ENCODE measurements at regions not wholly inside any gene's neighbourhood (a gene's known extent, or its start where the extent isn't known, plus 50 kb on each side); places are given as distances from the start of the nearest gene placed in this dataset.
"Not testable (repeated sequence)": the region's sequence is repeated elsewhere in the genome, so short reads cannot be mapped to it uniquely, and the experiment has no call there.

- DNase-seq: no peak
Observed at GRCh38 chr9:90445391-90445790, 197.2 kb downstream of the DIRAS2 start.

GRCh38 chr9:90446200-90446948, 196.2 kb downstream of the DIRAS2 start:
- DNase-seq: no peak

DNA sequence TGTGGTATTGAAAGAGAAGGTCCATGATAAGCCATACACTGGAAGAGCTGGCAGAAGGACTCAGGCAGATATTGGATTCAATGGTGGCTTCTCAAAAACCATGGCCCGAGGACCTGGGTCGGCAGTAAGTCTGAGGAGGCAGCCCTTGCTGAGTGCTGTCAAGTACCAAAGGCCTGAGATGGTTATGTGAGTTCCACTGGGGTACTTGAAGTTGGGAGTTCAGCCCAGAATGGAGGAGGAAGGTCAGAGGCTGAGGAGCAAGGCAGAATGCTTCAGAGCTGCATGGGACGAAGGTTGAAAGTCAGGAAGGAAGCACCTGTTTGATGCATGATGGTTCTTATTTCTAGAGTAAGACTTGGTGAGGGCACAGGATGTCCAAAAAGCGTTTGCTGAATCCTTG, 194.9 kb downstream of the DIRAS2 start:
- DNase-seq: no peak

DNA sequence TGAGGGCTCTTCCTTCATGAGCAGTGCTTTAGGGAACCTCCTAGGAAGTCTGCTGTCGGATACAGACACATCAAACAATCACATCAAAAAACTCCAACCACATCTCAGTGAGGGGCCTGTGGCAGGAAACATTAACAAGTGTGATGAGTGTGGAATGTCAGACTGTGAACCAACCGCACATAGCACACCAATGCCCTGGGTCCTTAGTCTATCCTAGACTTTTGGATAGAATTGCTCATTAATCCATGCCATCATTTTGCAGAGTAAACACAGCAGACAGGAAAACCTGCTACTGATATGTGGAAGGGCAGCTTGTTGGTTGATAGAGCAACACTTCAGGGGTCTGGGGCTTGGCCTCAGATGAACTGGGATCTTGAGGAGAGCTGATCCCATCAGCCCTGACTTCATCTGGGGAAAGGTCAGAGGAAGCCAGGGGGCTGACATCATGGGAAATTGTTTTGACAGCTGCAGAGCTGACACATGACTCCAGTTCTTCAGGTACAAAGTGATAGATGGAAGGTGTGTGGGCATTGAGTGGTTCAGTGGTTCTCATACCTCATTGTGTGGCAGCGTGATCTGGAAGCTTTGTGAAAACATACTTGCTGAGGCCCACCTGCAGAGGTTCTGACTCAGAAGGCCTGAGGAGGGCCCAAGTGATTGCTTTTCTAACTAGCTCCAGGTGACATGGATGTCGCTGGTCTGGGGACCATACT, 193.3 kb downstream of the DIRAS2 start:
- DNase-seq: no peak

GRCh38 chr9:90451804-90452203, 190.8 kb downstream of the DIRAS2 start:
- DNase-seq: no peak

GRCh38 chr9:90455316-90455715, 187.3 kb downstream of the DIRAS2 start:
- no peak for DNase-seq

DNA sequence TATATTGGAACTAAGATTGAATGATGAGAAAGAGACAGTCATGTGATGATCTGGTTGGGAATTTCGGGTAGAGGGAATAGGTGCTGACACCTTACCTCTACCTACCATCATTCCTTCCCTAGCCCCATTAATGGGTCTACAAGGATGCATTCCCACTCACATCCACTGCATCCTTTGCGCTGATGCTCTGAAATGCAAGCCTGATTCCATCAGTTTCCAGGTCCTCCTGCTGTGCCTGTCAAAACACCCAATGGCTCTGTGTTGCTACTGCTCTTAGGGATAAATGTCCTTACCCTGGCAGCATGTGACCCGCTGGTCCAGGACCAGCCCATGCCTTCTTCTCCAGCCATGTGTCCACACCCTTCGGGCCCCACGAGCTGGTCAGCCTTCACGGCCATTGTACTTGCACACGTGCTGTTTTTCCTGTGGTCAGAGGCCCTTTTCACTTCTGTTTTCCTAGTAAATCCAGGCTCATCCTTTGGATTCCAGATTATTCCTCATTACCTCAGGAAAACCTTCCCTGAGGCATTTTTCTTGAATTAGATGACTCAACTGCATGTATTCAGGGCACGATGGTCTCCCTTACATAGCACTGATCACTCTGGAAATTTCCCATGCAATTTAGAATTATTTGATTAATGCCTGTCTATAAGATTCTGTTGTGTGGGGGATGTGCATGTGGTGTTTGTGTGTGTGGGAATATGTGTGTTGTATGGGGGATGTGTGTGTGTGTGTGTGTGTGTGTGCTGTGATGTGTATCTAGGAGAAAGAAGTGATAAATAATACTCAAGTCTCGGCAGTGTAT, 185.0 kb downstream of the DIRAS2 start:
- DNase-seq: no peak

DNA sequence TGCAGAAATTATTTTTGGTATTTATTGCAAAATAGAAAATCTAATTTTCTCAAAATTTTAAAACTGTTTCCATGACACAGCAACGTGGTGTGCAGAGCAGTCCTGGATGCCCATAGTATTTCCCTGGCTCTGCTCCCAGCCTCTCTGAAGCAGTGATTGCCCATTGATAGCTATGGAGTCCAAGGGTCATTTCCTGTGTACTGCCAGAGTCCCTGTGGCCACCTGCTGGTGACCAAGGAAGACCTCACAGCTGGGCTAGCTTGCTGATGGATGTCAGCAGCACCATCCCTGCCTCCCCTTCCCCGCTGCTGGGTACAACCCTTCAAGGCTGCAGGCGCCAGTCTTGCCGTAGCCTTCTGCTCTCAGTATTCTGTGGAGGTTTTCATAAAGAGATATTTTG, 184.1 kb downstream of the DIRAS2 start:
- no peak for DNase-seq

DNA sequence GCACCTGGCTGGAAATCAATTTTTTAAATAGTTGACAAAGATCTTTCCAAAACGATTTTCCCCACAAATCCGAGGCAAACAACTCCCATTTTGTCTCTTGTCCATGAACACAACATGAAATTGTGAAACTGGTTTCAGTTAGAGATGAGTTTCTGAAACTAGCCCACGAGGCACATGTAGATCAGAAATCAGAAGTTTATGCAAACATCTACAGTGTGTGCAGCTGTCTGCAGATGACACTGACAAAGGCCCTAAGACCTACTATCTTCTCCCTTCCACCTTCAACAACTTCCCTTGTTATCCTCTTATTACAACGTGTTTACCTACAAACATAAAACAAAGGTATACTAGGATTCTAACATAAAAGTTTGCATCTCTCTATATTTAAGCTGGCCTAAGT, 183.3 kb downstream of the DIRAS2 start:
- DNase-seq: no peak

GRCh38 chr9:90460220-90460619, 182.4 kb downstream of the DIRAS2 start:
- DNase-seq: no peak

GRCh38 chr9:90464978-90465377, 177.6 kb downstream of the DIRAS2 start:
- no peak for DNase-seq

DNA sequence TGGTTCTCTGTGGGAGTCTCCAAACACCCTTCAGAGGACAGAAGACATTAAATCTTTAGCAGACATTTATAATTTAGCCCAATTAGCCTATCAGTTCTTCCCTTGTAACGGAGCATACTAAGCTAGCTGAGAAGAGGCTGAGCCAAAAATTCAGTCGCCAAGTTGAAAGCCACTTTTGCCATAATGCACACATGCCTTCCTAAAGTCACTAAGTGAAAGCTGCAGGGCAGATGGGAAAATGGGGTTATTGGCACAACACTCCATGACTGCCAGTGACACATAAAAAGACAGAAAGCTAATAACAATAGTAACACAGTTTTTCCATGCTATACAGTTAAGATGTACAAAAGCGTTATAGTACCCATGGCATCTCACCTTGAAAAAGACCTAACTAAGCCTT, 176.2 kb downstream of the DIRAS2 start:
- DNase-seq: no peak

DNA sequence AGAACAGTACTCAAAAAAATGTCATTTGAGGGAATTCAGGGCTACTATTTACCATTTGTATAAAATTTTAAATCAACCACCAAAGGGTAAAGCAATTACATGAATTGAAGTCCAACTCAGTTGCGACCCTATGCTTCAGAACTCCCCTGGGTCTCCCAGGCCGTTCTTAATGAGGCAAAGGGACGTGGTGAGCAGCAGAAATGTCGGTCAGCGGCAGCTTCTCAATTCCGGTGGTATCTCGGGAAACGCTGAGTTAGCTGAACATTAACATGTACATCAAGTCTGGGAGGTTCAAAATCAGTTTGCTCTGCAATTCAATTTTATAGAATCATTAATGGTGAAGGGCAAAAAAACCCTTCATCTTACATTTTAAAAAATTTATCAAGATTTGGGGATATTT, 173.2 kb downstream of the DIRAS2 start:
- no peak for DNase-seq

- DNase-seq: no peak
Observed at GRCh38 chr9:90469865-90470387, 172.7 kb downstream of the DIRAS2 start.

DNA sequence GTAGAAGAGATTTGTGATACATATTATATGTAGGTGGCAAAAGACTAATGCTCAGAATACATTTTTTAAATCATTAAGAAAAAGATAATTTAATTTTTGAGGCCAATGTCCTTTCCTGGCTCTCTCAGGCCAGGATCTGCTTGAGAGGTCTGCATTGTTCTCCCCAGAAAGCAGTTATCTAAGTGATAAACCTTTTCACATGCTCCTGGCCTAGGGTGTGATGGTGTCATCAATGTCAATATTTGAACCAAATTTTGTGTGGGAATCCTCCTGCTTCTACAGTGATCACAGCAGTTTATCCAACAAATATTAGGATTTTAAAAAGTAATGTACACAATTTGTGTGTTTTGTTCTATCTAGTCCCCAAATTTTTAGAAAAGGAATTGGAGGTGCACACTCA, 166.6 kb downstream of the DIRAS2 start:
- DNase-seq: no peak

GRCh38 chr9:90477535-90477934, 165.1 kb downstream of the DIRAS2 start:
- no peak for DNase-seq

GRCh38 chr9:90478821-90479220, 163.8 kb downstream of the DIRAS2 start:
- no peak for DNase-seq

- no peak for DNase-seq
Observed at GRCh38 chr9:90485028-90485427, 157.6 kb downstream of the DIRAS2 start.

GRCh38 chr9:90489066-90489465, 153.6 kb downstream of the DIRAS2 start:
- DNase-seq: no peak

GRCh38 chr9:90499761-90500160, 142.9 kb downstream of the DIRAS2 start:
- DNase-seq: no peak

DNA sequence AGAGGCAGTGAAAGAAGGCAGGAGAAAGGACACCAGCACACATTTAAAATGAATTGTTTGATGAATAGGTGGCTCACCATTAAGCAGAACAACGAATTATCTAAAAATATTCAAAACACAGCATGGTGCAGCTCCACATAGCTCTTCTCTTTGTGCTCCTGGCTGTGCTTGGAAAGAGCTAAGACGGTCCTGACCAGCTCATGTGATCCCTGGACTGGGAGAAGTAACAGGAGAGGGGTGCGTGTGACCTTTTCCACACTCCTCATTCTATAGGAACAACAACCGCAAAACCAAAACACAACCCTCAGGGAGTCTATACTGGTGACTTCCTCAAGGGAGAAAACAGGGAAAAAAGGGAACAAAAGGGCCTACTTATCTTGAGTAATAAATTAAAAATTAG, 140.5 kb downstream of the DIRAS2 start:
- DNase-seq: no peak

GRCh38 chr9:90504486-90504885, 138.1 kb downstream of the DIRAS2 start:
- no peak for DNase-seq

- no peak for DNase-seq
Observed at GRCh38 chr9:90505695-90506094, 136.9 kb downstream of the DIRAS2 start.

- DNase-seq: not testable (repeated sequence)
Observed at GRCh38 chr9:90506402-90506801, 136.2 kb downstream of the DIRAS2 start.
